Vagina (tissue), 2 donors: ENCODE measurements at regions not wholly inside any gene's neighbourhood (a gene's known extent, or its start where the extent isn't known, plus 50 kb on each side); places are given as distances from the start of the nearest gene placed in this dataset.

Experiments used
- POLR2A ChIP-seq, 2 donors: fragments of 450-650 bp; IDR thresholded peaks; one replicate each; pipeline ENCODE4 v1.6.1; 2017; ENCODE audit warnings: antibody characterized with exemption in 2 of 2, mild to moderate bottlenecking in 2 of 2, moderate library complexity in 2 of 2
- POLR2AphosphoS5 ChIP-seq, 2 donors: sonication (generic); formaldehyde crosslinking; IDR thresholded peaks; one replicate each; pipeline ENCODE4 v1.9.0; 2017; ENCODE audit warnings: antibody characterized with exemption in 2 of 2, mild to moderate bottlenecking in 2 of 2, low read depth in 1 of 2; ENCODE audit not compliant: insufficient read depth in 1 of 2
- TF ChIP-seq, protein P1 (sequence below), 3 experiments: fragments of 450-650 bp in 2 of 3; fragments of 200-600 bp in 1 of 3; sonication (generic) in 1 of 3; IDR thresholded peaks; one replicate each; pipeline ENCODE4 v1.5.1; 2017 to 2019; ENCODE audit warnings: antibody characterized with exemption in 3 of 3, mild to moderate bottlenecking in 2 of 3, moderate library complexity in 2 of 3

DNA sequence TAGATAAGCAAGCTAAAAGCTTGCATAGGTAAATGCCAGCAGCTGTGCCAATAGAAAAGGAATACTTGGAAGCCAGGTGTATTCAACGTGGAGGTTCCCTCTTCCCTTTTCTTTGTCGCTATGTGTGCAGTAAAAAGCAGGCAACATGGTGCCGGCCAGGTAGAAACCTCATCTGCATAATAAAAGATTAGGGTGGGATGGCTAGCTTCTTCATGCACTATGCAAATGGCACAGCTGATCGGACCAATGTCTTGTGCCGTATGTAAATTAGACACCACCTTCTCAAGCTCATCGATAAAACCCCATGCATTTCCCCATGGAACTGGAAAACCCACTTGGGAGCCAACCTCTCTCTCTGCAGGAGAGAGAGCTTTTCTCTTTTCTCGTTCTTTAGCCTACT is 150.9 kb upstream of the FOXK1 start:
- TF ChIP-seq, protein P1, sequence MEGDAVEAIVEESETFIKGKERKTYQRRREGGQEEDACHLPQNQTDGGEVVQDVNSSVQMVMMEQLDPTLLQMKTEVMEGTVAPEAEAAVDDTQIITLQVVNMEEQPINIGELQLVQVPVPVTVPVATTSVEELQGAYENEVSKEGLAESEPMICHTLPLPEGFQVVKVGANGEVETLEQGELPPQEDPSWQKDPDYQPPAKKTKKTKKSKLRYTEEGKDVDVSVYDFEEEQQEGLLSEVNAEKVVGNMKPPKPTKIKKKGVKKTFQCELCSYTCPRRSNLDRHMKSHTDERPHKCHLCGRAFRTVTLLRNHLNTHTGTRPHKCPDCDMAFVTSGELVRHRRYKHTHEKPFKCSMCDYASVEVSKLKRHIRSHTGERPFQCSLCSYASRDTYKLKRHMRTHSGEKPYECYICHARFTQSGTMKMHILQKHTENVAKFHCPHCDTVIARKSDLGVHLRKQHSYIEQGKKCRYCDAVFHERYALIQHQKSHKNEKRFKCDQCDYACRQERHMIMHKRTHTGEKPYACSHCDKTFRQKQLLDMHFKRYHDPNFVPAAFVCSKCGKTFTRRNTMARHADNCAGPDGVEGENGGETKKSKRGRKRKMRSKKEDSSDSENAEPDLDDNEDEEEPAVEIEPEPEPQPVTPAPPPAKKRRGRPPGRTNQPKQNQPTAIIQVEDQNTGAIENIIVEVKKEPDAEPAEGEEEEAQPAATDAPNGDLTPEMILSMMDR (IDR thresholded peaks at IDR 0.05) = no peak
- TF ChIP-seq POLR2AphosphoS5 (IDR thresholded peaks at IDR 0.05; ENCODE audit: insufficient read depth in 1 of 2, low read depth in 1 of 2) (no peak), POLR2A (IDR thresholded peaks at IDR 0.05) (no peak)
